ENCODE measurements at regions not wholly inside any gene's neighbourhood (a gene's known extent, or its start where the extent isn't known, plus 50 kb on each side); places are given as distances from the start of the nearest gene placed in this dataset.

- no peak for TF ChIP-seq CTCF (IDR thresholded peaks at IDR 0.05)
- no peak for TF ChIP-seq ZFX (IDR thresholded peaks at IDR 0.05; ENCODE audit: borderline replicate concordance)
- no peak overlapping the region for H3K27ac ChIP-seq
Measured at GRCh38 chr2:168340931-168341330, 93.5 kb upstream of the STK39 start.

GRCh38 chr2:168343586-168343985 lies 96.2 kb upstream of the STK39 start:
- H3K27ac ChIP-seq = no peak overlapping the region
- TF ChIP-seq CTCF (IDR thresholded peaks at IDR 0.05) (no peak), ZFX (IDR thresholded peaks at IDR 0.05; ENCODE audit: borderline replicate concordance) (no peak)

GRCh38 chr2:168344706-168345105 lies 97.3 kb upstream of the STK39 start:
- TF ChIP-seq CTCF (IDR thresholded peaks at IDR 0.05) (no peak), ZFX (IDR thresholded peaks at IDR 0.05; ENCODE audit: borderline replicate concordance) (no peak)

GRCh38 chr2:168345601-168346000 lies 98.2 kb upstream of the STK39 start:
- H3K27ac ChIP-seq = no peak overlapping the region
- TF ChIP-seq ZFX (IDR thresholded peaks at IDR 0.05; ENCODE audit: borderline replicate concordance) (no peak), CTCF (IDR thresholded peaks at IDR 0.05) (no peak)

More at GRCh38 chr2:168344706-168345105, 97.3 kb upstream of the STK39 start:
- no peak overlapping the region for H3K27ac ChIP-seq

GRCh38 chr2:168346725-168347477 lies 99.5 kb upstream of the STK39 start:
- TF ChIP-seq ZFX (IDR thresholded peaks at IDR 0.05; ENCODE audit: borderline replicate concordance) = no peak
- peak; percentile 67 for TF ChIP-seq CTCF (IDR thresholded peaks at IDR 0.05)
- no peak overlapping the region for H3K27ac ChIP-seq

GRCh38 chr2:168348076-168348475 lies 100.7 kb upstream of the STK39 start:
- no peak overlapping the region for H3K27ac ChIP-seq
- no peak for TF ChIP-seq ZFX (IDR thresholded peaks at IDR 0.05; ENCODE audit: borderline replicate concordance)
- TF ChIP-seq CTCF (IDR thresholded peaks at IDR 0.05) = peak; percentile 23; the same call in 1 of the 2 replicates

- TF ChIP-seq CTCF (IDR thresholded peaks at IDR 0.05) = no peak
- no peak for TF ChIP-seq ZFX (IDR thresholded peaks at IDR 0.05; ENCODE audit: borderline replicate concordance)
- H3K27ac ChIP-seq = no peak overlapping the region
Measured at GRCh38 chr2:168350380-168350779, 103.0 kb upstream of the STK39 start.

Data from 22Rv1 (cell line).